ENCODE measurements at regions not wholly inside any gene's neighbourhood (a gene's known extent, or its start where the extent isn't known, plus 50 kb on each side); places are given as distances from the start of the nearest gene placed in this dataset.

- BruUV-seq (replicated peaks) = no TSS peak
- WGBS (ENCODE audit: insufficient coverage, insufficient replicate concordance, low lambda C conversion rate, missing lambda C conversion rate) = 40% methylated on average over 1 of the region's 1 CpG
- intact Hi-C loops (cut with micrococcal nuclease; ENCODE audit: unreplicated experiment) = no loop called here
- ChIA-PET RAD21 (ENCODE audit: unreplicated experiment) (no interaction called here), SMC1A (ENCODE audit: uncharacterized antibody, unreplicated experiment) (no interaction called here), CTCF (no interaction called here), POLR2A (no interaction called here)
- ATAC-seq (no peak), FAIRE-seq (no peak), DNase-seq (ENCODE audit: low read depth, low spot score) (no peak)
- Histone ChIP-seq H3K4me2 (ENCODE audit: control insufficient read depth, insufficient read depth) (no peak overlapping the region), H3K36me3 (ENCODE audit: control insufficient read depth in 2 of 2, insufficient read depth in 2 of 2, low read length in 1 of 2) (no peaks in the 10 kb centered on the region), H3K79me2 (ENCODE audit: control insufficient read depth, insufficient read depth, low read length) (no peaks in the 10 kb centered on the region), H4K20me1 (ENCODE audit: control insufficient read depth, insufficient read depth) (no peaks in the 10 kb centered on the region), H3K9ac (ENCODE audit: control insufficient read depth, insufficient read depth, low read length) (no peak overlapping the region), H3K27ac (ENCODE audit: control insufficient read depth, insufficient read depth) (no peak overlapping the region), H3K9me3 (replicated peaks; ENCODE audit: control insufficient read depth, insufficient read depth, low read length) (no peaks in the 10 kb centered on the region), H3K4me3 (no peak overlapping the region), H2AFZ (ENCODE audit: control insufficient read depth, low read depth, low read length) (no peak overlapping the region), H3K4me1 (ENCODE audit: control insufficient read depth, insufficient read depth, low read length) (no peaks in the 10 kb centered on the region; the same call in 1 of the 2 replicates), H3K27me3 (replicated peaks in 1 of 2; ENCODE audit: control insufficient read depth in 2 of 2, insufficient read depth in 2 of 2, low read length in 1 of 2) (no peaks in the 10 kb centered on the region)
- in situ Hi-C loops (cut with MboI) = no loop called here
- TF ChIP-seq HDGF (IDR thresholded peaks at IDR 0.05) (no peak), SP1 (IDR thresholded peaks at IDR 0.05; ENCODE audit: low read depth, low read length) (no peak)
Measured at GRCh38 chr5:93875693-93876092, 134.3 kb upstream of the POU5F2 start.

GRCh38 chr5:93874491-93874890 lies 133.1 kb upstream of the POU5F2 start:
- Histone ChIP-seq H3K36me3 (ENCODE audit: control insufficient read depth in 2 of 2, insufficient read depth in 2 of 2, low read length in 1 of 2) (no peaks in the 10 kb centered on the region), H3K4me1 (ENCODE audit: control insufficient read depth, insufficient read depth, low read length) (no peaks in the 10 kb centered on the region; the same call in 1 of the 2 replicates), H3K9me3 (replicated peaks; ENCODE audit: control insufficient read depth, insufficient read depth, low read length) (no peaks in the 10 kb centered on the region), H3K4me3 (no peak overlapping the region), H2AFZ (ENCODE audit: control insufficient read depth, low read depth, low read length) (no peak overlapping the region), H3K27me3 (replicated peaks in 1 of 2; ENCODE audit: control insufficient read depth in 2 of 2, insufficient read depth in 2 of 2, low read length in 1 of 2) (no peaks in the 10 kb centered on the region), H3K27ac (ENCODE audit: control insufficient read depth, insufficient read depth) (no peak overlapping the region), H3K79me2 (ENCODE audit: control insufficient read depth, insufficient read depth, low read length) (no peaks in the 10 kb centered on the region), H3K9ac (ENCODE audit: control insufficient read depth, insufficient read depth, low read length) (no peak overlapping the region), H3K4me2 (ENCODE audit: control insufficient read depth, insufficient read depth) (no peak overlapping the region), H4K20me1 (ENCODE audit: control insufficient read depth, insufficient read depth) (no peaks in the 10 kb centered on the region)
- POLR2A ChIA-PET = interaction anchor here (1.0 kb wide), 1 partner anchor 316 kb away, joined by 3 read pairs; no protein-coding TSS in a partner anchor
- no peak for TF ChIP-seq BHLHE40 (IDR thresholded peaks at IDR 0.05; ENCODE audit: borderline replicate concordance in 1 of 2, low read depth in 2 of 2, low read length in 1 of 2)
- no peak for TF ChIP-seq LARP7 (IDR thresholded peaks at IDR 0.05)
- no peak for TF ChIP-seq CBX5 (IDR thresholded peaks at IDR 0.05; ENCODE audit: low read depth)
- no peak for TF ChIP-seq NFIC (IDR thresholded peaks at IDR 0.05; ENCODE audit: low read depth, low read length)
- TF ChIP-seq HSF1 (IDR thresholded peaks at IDR 0.05; ENCODE audit: low read depth, low read length) = no peak
- no TSS peak for BruUV-seq (replicated peaks)
- intact Hi-C loops (cut with micrococcal nuclease; ENCODE audit: unreplicated experiment) = no loop called here
- peak; percentile 67 for ATAC-seq
- in situ Hi-C loops (cut with MboI) = no loop called here
- FAIRE-seq = peak; percentile 59
- SMC1A ChIA-PET (ENCODE audit: uncharacterized antibody, unreplicated experiment) = interaction anchor here (1.0 to 1.4 kb wide), 4 partner anchors 8 to 73 kb away, joined by 3 to 6 read pairs (median 4); no protein-coding TSS in a partner anchor
- no peak for DNase-seq (ENCODE audit: low read depth, low spot score)
- CTCF ChIA-PET = no interaction called here
- RAD21 ChIA-PET (ENCODE audit: unreplicated experiment) = no interaction called here

All from GM12878 (cell line).